Epidermal melanocyte (primary cell): ENCODE measurements at regions not wholly inside any gene's neighbourhood (a gene's known extent, or its start where the extent isn't known, plus 50 kb on each side); places are given as distances from the start of the nearest gene placed in this dataset.
"Not testable (repeated sequence)": the region's sequence is repeated elsewhere in the genome, so short reads cannot be mapped to it uniquely, and the experiment has no call there.

ENCODE experiments used
- DNase-seq: peaks from one replicate; pipeline ENCODE4 v3.0.0; 2011; ENCODE audit warnings: low spot score; ENCODE audit not compliant: insufficient read length

- no peak for DNase-seq
Observed at GRCh38 chr4:85018983-85019382, 52.5 kb upstream of the WDFY3 start.

- no peak for DNase-seq
Observed at GRCh38 chr4:85019411-85019810, 52.9 kb upstream of the WDFY3 start.

- DNase-seq = no peak
Observed at GRCh38 chr4:85024671-85025070, 58.2 kb upstream of the WDFY3 start.

GRCh38 chr4:85028910-85029309, 62.4 kb upstream of the WDFY3 start:
- DNase-seq = no peak

- DNase-seq = no peak
Observed at GRCh38 chr4:85029453-85029852, 63.0 kb upstream of the WDFY3 start.

- no peak for DNase-seq
Observed at GRCh38 chr4:85030156-85030555, 63.7 kb upstream of the WDFY3 start.

GRCh38 chr4:85033838-85034237, 67.3 kb upstream of the WDFY3 start:
- DNase-seq = not testable (repeated sequence)

- no peak for DNase-seq
Observed at GRCh38 chr4:85039526-85039925, 73.0 kb upstream of the WDFY3 start.

- DNase-seq = not testable (repeated sequence)
Observed at GRCh38 chr4:85043812-85044496, 77.5 kb upstream of the WDFY3 start.

- no peak for DNase-seq
Observed at GRCh38 chr4:85050736-85051135, 84.2 kb upstream of the WDFY3 start.

GRCh38 chr4:85051526-85051925, 85.0 kb upstream of the WDFY3 start:
- DNase-seq = no peak

- not testable (repeated sequence) for DNase-seq
Observed at GRCh38 chr4:85054925-85055324, 88.4 kb upstream of the WDFY3 start.

GRCh38 chr4:85058551-85058950, 92.1 kb upstream of the WDFY3 start:
- DNase-seq = no peak

- no peak for DNase-seq
Observed at GRCh38 chr4:85061974-85062373, 95.5 kb upstream of the WDFY3 start.

GRCh38 chr4:85062466-85062865, 96.0 kb upstream of the WDFY3 start:
- no peak for DNase-seq

- no peak for DNase-seq
Observed at GRCh38 chr4:85067342-85067741, 100.9 kb upstream of the WDFY3 start.

GRCh38 chr4:85078016-85078415, 111.5 kb upstream of the WDFY3 start:
- no peak for DNase-seq

GRCh38 chr4:85081196-85081595, 114.7 kb upstream of the WDFY3 start:
- no peak for DNase-seq

GRCh38 chr4:85084371-85085094, 118.0 kb upstream of the WDFY3 start:
- no peak for DNase-seq

- no peak for DNase-seq
Observed at GRCh38 chr4:85086721-85087120, 120.2 kb upstream of the WDFY3 start.

- DNase-seq = no peak
Observed at GRCh38 chr4:85092536-85092935, 126.0 kb upstream of the WDFY3 start.

GRCh38 chr4:85092943-85093342, 126.5 kb upstream of the WDFY3 start:
- DNase-seq = no peak

GRCh38 chr4:85094735-85095134, 128.2 kb upstream of the WDFY3 start:
- DNase-seq = no peak
